ENCODE measurements at regions not wholly inside any gene's neighbourhood (a gene's known extent, or its start where the extent isn't known, plus 50 kb on each side); places are given as distances from the start of the nearest gene placed in this dataset.

DNA sequence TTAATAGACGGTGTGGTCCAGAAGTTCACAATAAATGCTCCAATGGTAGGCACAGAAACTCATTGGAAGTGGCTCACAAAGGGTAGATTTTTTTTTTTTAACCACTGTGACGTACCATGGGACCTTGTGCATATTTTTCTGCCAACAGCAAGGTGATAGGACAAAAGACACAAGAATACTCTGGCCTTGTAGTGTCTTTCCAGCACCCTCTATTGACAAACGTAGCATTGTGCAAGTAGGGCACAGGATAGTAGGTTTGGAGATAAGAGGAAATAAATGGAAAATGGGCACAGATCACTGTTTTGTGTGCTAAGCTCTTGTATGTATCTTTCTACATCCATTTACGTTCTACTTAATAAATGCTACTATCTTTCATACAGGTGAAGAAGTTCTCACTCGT is 2054.9 kb downstream of the PCDH7 start:
- intact Hi-C loops (cut with micrococcal nuclease; ENCODE audit: unreplicated experiment), result no loop called here
- ChIA-PET POLR2A (ENCODE audit: low non-redundant PET) (no interaction called here), CTCF (no interaction called here)
- Histone ChIP-seq H3K4me3 (ENCODE audit: low read depth, low read length, poor library complexity, severe bottlenecking) (no peak overlapping the region), H3K36me3 (ENCODE audit: insufficient read depth, low read length, poor library complexity, severe bottlenecking) (no peaks in the 10 kb centered on the region), H3K9me3 (ENCODE audit: low read depth, low read length, poor library complexity, severe bottlenecking) (no peaks in the 10 kb centered on the region), H3K27ac (ENCODE audit: low read depth, low read length, poor library complexity, severe bottlenecking) (no peak overlapping the region), H3K27me3 (replicated peaks; ENCODE audit: insufficient read depth, low read depth, low read length, poor library complexity) (no peaks in the 10 kb centered on the region), H3K4me1 (ENCODE audit: insufficient read depth, low read length, poor library complexity, severe bottlenecking) (peaks cover 5% of the 10 kb centered on the region)
- no TSS peak for BruUV-seq (replicated peaks)
- DNase-seq (ENCODE audit: low spot score), result peak; percentile 66
- TF ChIP-seq, protein P1, sequence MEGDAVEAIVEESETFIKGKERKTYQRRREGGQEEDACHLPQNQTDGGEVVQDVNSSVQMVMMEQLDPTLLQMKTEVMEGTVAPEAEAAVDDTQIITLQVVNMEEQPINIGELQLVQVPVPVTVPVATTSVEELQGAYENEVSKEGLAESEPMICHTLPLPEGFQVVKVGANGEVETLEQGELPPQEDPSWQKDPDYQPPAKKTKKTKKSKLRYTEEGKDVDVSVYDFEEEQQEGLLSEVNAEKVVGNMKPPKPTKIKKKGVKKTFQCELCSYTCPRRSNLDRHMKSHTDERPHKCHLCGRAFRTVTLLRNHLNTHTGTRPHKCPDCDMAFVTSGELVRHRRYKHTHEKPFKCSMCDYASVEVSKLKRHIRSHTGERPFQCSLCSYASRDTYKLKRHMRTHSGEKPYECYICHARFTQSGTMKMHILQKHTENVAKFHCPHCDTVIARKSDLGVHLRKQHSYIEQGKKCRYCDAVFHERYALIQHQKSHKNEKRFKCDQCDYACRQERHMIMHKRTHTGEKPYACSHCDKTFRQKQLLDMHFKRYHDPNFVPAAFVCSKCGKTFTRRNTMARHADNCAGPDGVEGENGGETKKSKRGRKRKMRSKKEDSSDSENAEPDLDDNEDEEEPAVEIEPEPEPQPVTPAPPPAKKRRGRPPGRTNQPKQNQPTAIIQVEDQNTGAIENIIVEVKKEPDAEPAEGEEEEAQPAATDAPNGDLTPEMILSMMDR (conservative IDR thresholded peaks at IDR 0.05; ENCODE audit: low read depth, low read length), result peak; percentile 60
- TF ChIP-seq EZH2 (IDR thresholded peaks at IDR 0.05; ENCODE audit: borderline replicate concordance, low read depth, low read length, poor library complexity, severe bottlenecking), result no peak

DNA sequence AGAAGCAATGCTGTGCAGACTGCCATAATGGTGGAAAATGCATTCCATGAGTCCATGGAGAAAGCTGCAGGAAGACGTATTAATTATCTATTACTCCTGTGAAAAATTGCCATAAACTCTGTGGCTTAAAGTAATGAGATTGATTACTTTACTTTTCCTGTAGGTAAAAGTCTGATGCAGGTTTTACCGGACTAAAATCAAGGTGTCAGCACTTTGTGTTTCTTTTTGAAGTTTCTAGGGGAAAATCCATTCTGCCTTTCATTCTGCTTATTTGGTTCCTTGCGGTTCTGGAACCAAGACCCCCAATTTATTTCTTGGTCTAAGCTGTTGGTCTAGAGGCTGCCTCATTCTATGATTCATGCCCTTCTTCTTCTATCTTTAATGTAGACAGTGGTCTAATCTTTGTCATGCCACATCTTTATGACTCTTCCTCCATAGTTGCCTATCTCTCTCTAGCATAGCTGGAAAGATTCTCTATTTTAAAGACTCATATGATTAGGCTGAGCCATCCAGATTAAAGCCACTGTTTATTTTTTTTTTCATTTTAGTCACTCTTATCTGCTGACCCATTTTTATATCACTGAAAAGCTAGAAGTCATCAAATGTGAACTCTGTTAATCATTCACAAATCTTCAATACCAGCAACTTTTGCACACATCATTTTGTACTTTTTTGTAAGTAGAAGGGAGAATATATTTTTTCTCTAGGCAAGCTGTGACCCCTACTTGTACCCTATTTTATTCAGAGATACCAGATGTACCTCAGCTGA is 2056.4 kb downstream of the PCDH7 start:
- ChIA-PET POLR2A (ENCODE audit: low non-redundant PET) (no interaction called here), CTCF (no interaction called here)
- BruUV-seq (replicated peaks), result no TSS peak
- Histone ChIP-seq H3K4me3 (ENCODE audit: low read depth, low read length, poor library complexity, severe bottlenecking) (no peak overlapping the region), H3K36me3 (ENCODE audit: insufficient read depth, low read length, poor library complexity, severe bottlenecking) (no peaks in the 10 kb centered on the region), H3K27ac (ENCODE audit: low read depth, low read length, poor library complexity, severe bottlenecking) (no peak overlapping the region), H3K9me3 (ENCODE audit: low read depth, low read length, poor library complexity, severe bottlenecking) (no peaks in the 10 kb centered on the region), H3K27me3 (replicated peaks; ENCODE audit: insufficient read depth, low read depth, low read length, poor library complexity) (no peaks in the 10 kb centered on the region), H3K4me1 (ENCODE audit: insufficient read depth, low read length, poor library complexity, severe bottlenecking) (peaks cover 5% of the 10 kb centered on the region)
- no peak for DNase-seq (ENCODE audit: low spot score)
- TF ChIP-seq, protein P1 (conservative IDR thresholded peaks at IDR 0.05; ENCODE audit: low read depth, low read length), result no peak
- no peak for TF ChIP-seq EZH2 (IDR thresholded peaks at IDR 0.05; ENCODE audit: borderline replicate concordance, low read depth, low read length, poor library complexity, severe bottlenecking)
- intact Hi-C loops (cut with micrococcal nuclease; ENCODE audit: unreplicated experiment), result loop anchor here (2.0 kb wide), 1 partner anchor 314 kb away; no protein-coding TSS in a partner anchor

- Histone ChIP-seq H3K27ac (ENCODE audit: low read depth, low read length, poor library complexity, severe bottlenecking) (no peak overlapping the region), H3K9me3 (ENCODE audit: low read depth, low read length, poor library complexity, severe bottlenecking) (no peaks in the 10 kb centered on the region), H3K36me3 (ENCODE audit: insufficient read depth, low read length, poor library complexity, severe bottlenecking) (no peaks in the 10 kb centered on the region), H3K4me3 (ENCODE audit: low read depth, low read length, poor library complexity, severe bottlenecking) (no peak overlapping the region), H3K27me3 (replicated peaks; ENCODE audit: insufficient read depth, low read depth, low read length, poor library complexity) (no peaks in the 10 kb centered on the region), H3K4me1 (ENCODE audit: insufficient read depth, low read length, poor library complexity, severe bottlenecking) (no peaks in the 10 kb centered on the region)
- TF ChIP-seq, protein P1 (conservative IDR thresholded peaks at IDR 0.05; ENCODE audit: low read depth, low read length), result no peak
- ChIA-PET CTCF (no interaction called here), POLR2A (ENCODE audit: low non-redundant PET) (no interaction called here)
- BruUV-seq (replicated peaks), result no TSS peak
- no peak for DNase-seq (ENCODE audit: low spot score)
- intact Hi-C loops (cut with micrococcal nuclease; ENCODE audit: unreplicated experiment), result no loop called here
Measured at GRCh38 chr4:32778025-32778424, 2057.9 kb downstream of the PCDH7 start.
